ENCODE measurements at regions not wholly inside any gene's neighbourhood (a gene's known extent, or its start where the extent isn't known, plus 50 kb on each side); places are given as distances from the start of the nearest gene placed in this dataset.

- no peaks in the 10 kb centered on the region for H3K9me3 ChIP-seq (ENCODE audit: insufficient read depth, low read depth, low read length)
- Mint-ChIP-seq H3K4me1 (ENCODE audit: low read depth, unreplicated experiment) (no peaks in the 10 kb centered on the region), H3K27me3 (ENCODE audit: low read depth, unreplicated experiment) (no peaks in the 10 kb centered on the region), H3K4me3 (ENCODE audit: unreplicated experiment) (no peak overlapping the region), H3K27ac (ENCODE audit: unreplicated experiment) (no peak overlapping the region), H3K9me3 (ENCODE audit: unreplicated experiment) (peaks cover 8% of the 10 kb centered on the region), H3K36me3 (ENCODE audit: low read depth, unreplicated experiment) (peaks cover 7% of the 10 kb centered on the region)
- no peak overlapping the region for H2AFZ ChIP-seq (ENCODE audit: low read depth, low read length)
- no peak overlapping the region for H3K27ac ChIP-seq (ENCODE audit: low read depth, low read length)
- H3K79me2 ChIP-seq (ENCODE audit: insufficient read depth, low read length) = no peaks in the 10 kb centered on the region
- no peak overlapping the region for H3K4me3 ChIP-seq (ENCODE audit: insufficient read depth, low read depth, low read length)
- H3K36me3 ChIP-seq (ENCODE audit: insufficient read depth, low read length) = no peaks in the 10 kb centered on the region
- FAIRE-seq (no peak), DNase-seq (ENCODE audit: low read depth) (no peak)
- H3K27me3 ChIP-seq (ENCODE audit: insufficient read depth, low read length) = peaks cover 3% of the 10 kb centered on the region
- no peak for TF ChIP-seq CTCF (IDR thresholded peaks at IDR 0.05; ENCODE audit: insufficient read depth, low read depth, low read length)
- TF ChIP-seq EZH2 (IDR thresholded peaks at IDR 0.05; ENCODE audit: insufficient read depth, low read length) = no peak
- no peaks in the 10 kb centered on the region for H4K20me1 ChIP-seq (ENCODE audit: insufficient read depth, low read length)
- no peaks in the 10 kb centered on the region for H3K4me1 ChIP-seq (ENCODE audit: insufficient read depth, low read length)
- no peak overlapping the region for H3K9ac ChIP-seq (ENCODE audit: low read length)
- H3K4me2 ChIP-seq (ENCODE audit: low read length) = no peak overlapping the region
Measured at GRCh38 chr14:55734731-55735130, 154.7 kb downstream of the KTN1 start.

GRCh38 chr14:55739967-55740648 is 160.1 kb downstream of the KTN1 start:
- peaks cover 3% of the 10 kb centered on the region for H3K4me1 Mint-ChIP-seq (ENCODE audit: low read depth, unreplicated experiment)
- H3K27me3 ChIP-seq (ENCODE audit: insufficient read depth, low read length) = peaks cover 3% of the 10 kb centered on the region

More at GRCh38 chr14:55739967-55740648, 160.1 kb downstream of the KTN1 start:
- TF ChIP-seq EZH2 (IDR thresholded peaks at IDR 0.05; ENCODE audit: insufficient read depth, low read length) (no peak), CTCF (IDR thresholded peaks at IDR 0.05; ENCODE audit: insufficient read depth, low read depth, low read length) (no peak)
- H4K20me1 ChIP-seq (ENCODE audit: insufficient read depth, low read length) = no peaks in the 10 kb centered on the region
- Mint-ChIP-seq H3K36me3 (ENCODE audit: low read depth, unreplicated experiment) (peaks cover 7% of the 10 kb centered on the region), H3K9me3 (ENCODE audit: unreplicated experiment) (peaks cover 6% of the 10 kb centered on the region), H3K27me3 (ENCODE audit: low read depth, unreplicated experiment) (no peaks in the 10 kb centered on the region), H3K4me3 (ENCODE audit: unreplicated experiment) (no peak overlapping the region), H3K27ac (ENCODE audit: unreplicated experiment) (no peak overlapping the region)
- FAIRE-seq = no peak
- H3K4me2 ChIP-seq (ENCODE audit: low read length) = no peak overlapping the region
- H3K27ac ChIP-seq (ENCODE audit: low read depth, low read length) = no peak overlapping the region
- no peaks in the 10 kb centered on the region for H3K36me3 ChIP-seq (ENCODE audit: insufficient read depth, low read length)
- H2AFZ ChIP-seq (ENCODE audit: low read depth, low read length) = no peak overlapping the region
- no peak overlapping the region for H3K9ac ChIP-seq (ENCODE audit: low read length)
- H3K4me1 ChIP-seq (ENCODE audit: insufficient read depth, low read length) = no peaks in the 10 kb centered on the region
- DNase-seq (ENCODE audit: low read depth) = no peak
- no peak overlapping the region for H3K4me3 ChIP-seq (ENCODE audit: insufficient read depth, low read depth, low read length)
- no peaks in the 10 kb centered on the region for H3K79me2 ChIP-seq (ENCODE audit: insufficient read depth, low read length)
- no peaks in the 10 kb centered on the region for H3K9me3 ChIP-seq (ENCODE audit: insufficient read depth, low read depth, low read length)
